Ovary (tissue), 3 donors: ENCODE measurements at regions not wholly inside any gene's neighbourhood (a gene's known extent, or its start where the extent isn't known, plus 50 kb on each side); places are given as distances from the start of the nearest gene placed in this dataset.

Source experiments
- CTCF ChIP-seq, 3 donors: fragments of 450-650 bp in 2 of 3; fragments of 200-600 bp in 1 of 3; IDR thresholded peaks; one replicate each; pipeline versions ENCODE4 v1.5.1 to v1.8.0; 2016 to 2022; ENCODE audit warnings: antibody characterized with exemption in 3 of 3, mild to moderate bottlenecking in 1 of 3
- POLR2A ChIP-seq: fragments of 450-650 bp; IDR thresholded peaks from one replicate; pipeline ENCODE4 v1.6.1; 2017; ENCODE audit warnings: antibody characterized with exemption, mild to moderate bottlenecking, moderate library complexity
- donor health status: DM: no; HTN: no; CAD: no.

DNA sequence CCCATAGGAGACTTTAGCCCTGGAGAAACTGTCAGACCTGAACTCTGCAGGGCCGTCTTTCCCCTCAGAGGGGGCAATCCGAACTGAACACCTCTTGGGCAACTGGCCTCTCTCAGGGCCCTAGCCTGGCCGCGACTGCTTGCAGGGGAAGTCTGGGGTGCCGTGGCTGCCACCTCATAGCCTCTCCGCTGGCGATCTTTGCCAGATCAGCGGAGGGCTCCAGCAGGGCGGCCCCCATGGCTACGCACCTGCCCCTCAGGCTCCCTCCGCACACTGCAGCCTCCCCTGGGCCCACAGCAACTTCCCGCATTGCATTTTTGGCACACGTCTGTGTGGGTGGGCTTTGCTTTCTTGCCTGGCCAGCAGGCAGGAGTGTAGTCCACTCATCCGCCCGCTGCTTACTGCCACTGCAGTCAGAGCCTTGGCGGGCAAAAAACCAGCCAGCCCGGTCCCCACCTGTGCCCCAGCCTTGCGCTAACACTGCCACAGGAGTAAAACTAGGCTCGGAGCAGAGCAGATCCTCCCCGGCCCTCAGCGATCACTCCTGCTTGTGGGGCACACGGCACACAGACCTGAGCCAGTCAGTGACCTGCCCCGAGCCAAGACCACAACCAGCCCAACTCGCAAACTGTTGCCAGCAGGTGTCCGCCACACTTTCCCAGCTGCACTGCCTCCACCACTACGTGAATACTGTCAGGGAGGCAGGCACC lies 266.8 kb upstream of the CBLB start:
- TF ChIP-seq CTCF (IDR thresholded peaks at IDR 0.05): no peak
- no peak for TF ChIP-seq POLR2A
